DND-41 (cell line): ENCODE measurements at regions not wholly inside any gene's neighbourhood (a gene's known extent, or its start where the extent isn't known, plus 50 kb on each side); places are given as distances from the start of the nearest gene placed in this dataset.

Source experiments
- ATAC-seq: fragments of 200-7000 bp; cut with Tn5 transposase; 3 replicates; pipeline ENCODE4 v1.9.1; 2021; ENCODE audit warnings: low read depth; ENCODE audit not compliant: insufficient read depth
- DNase-seq: peaks from one replicate; pipeline ENCODE4 v3.0.0-alpha.2; 2020
- H2AFZ ChIP-seq: 2 replicates; pipeline ENCODE4 v1.6.0; 2012; ENCODE audit warnings: low read depth, low read length
- H3K27ac ChIP-seq: 2 replicates; pipeline ENCODE4 v1.5.1; 2012; ENCODE audit warnings: low read length, inconsistent platforms
- H3K27me3 ChIP-seq: fragments of 200-600 bp; sonication (generic); 2 replicates; pipeline ENCODE4 v1.6.0; 2012; ENCODE audit warnings: low read length, mild to moderate bottlenecking, inconsistent platforms; ENCODE audit not compliant: insufficient read depth, poor library complexity
- H3K36me3 ChIP-seq: 2 replicates; pipeline ENCODE4 v1.5.1; 2012; ENCODE audit warnings: low read length, inconsistent platforms; ENCODE audit not compliant: insufficient read depth
- H3K4me1 ChIP-seq: 2 replicates; pipeline ENCODE4 v1.5.1; 2012; ENCODE audit warnings: mild to moderate bottlenecking, low read length; ENCODE audit not compliant: insufficient read depth
- H3K4me2 ChIP-seq: 2 replicates; pipeline ENCODE4 v1.6.0; 2012; ENCODE audit warnings: mild to moderate bottlenecking, moderate library complexity, low read length, inconsistent platforms; ENCODE audit not compliant: insufficient read depth
- H3K4me3 ChIP-seq, 2 experiments: fragments of 200-600 bp in 1 of 2; shearing (Covaris generic) in 1 of 2; 2 replicates each; pipeline ENCODE4 v1.5.1; 2012 to 2016; ENCODE audit warnings: inconsistent platforms in 2 of 2, low read length in 2 of 2, mild to moderate bottlenecking in 2 of 2, low read depth in 1 of 2, moderate library complexity in 1 of 2
- H3K79me2 ChIP-seq: 2 replicates; pipeline ENCODE4 v1.6.0; 2012; ENCODE audit warnings: low read length, inconsistent platforms; ENCODE audit not compliant: insufficient read depth
- H3K9ac ChIP-seq: 2 replicates; pipeline ENCODE4 v1.6.0; 2012; ENCODE audit warnings: low read depth, mild to moderate bottlenecking, inconsistent platforms, low read length, moderate library complexity
- H3K9me3 ChIP-seq: 2 replicates; pipeline ENCODE4 v1.5.1; 2012; ENCODE audit warnings: low read length, moderate library complexity, mild to moderate bottlenecking, inconsistent platforms; ENCODE audit not compliant: insufficient read depth, severe bottlenecking
- H4K20me1 ChIP-seq: 2 replicates; pipeline ENCODE4 v1.6.0; 2012; ENCODE audit warnings: low read length; ENCODE audit not compliant: insufficient read depth
- EZH2 ChIP-seq: IDR thresholded peaks from 3 replicates; pipeline ENCODE4 v1.6.1; 2012; ENCODE audit warnings: borderline replicate concordance, low read depth, mild to moderate bottlenecking, moderate library complexity, low read length, inconsistent platforms; ENCODE audit not compliant: severe bottlenecking
- TF ChIP-seq, protein P1 (sequence below): IDR thresholded peaks from 2 replicates; pipeline ENCODE4 v1.5.1; 2012; ENCODE audit warnings: borderline replicate concordance, low read length, moderate library complexity, mild to moderate bottlenecking; ENCODE audit not compliant: poor library complexity, severe bottlenecking; ENCODE audit errors: extremely low read depth

DNA sequence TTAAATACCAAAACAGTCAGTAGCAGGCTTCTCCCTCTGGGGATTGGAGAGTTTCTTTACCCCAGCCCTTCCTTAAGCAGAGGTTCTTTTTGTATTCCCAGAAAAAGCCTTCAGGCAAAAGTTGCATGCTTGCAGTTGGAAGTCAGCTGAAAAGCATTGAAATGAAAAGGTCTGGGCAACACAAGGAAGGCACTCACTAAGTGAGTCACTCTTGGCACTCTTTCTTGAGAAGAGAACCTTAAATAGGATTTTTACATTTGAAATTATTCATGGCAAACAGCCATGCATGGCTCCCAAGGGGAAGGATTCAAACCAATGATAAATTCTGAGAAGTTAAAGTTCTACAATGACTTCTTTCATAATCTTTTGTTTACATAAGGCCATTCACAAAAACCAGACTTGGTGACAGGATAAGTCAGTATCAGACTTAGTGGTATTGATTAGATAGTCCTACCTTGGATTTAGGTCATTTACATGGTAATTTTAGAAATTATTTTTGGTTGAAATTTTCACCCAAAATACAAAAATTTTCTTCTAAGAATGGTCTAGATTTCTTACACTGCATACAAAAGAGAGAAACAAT is 2068.9 kb downstream of the PCDH7 start:
- Histone ChIP-seq H3K27me3 (no peaks in the 10 kb centered on the region), H3K9me3 (no peaks in the 10 kb centered on the region), H3K9ac (no peak overlapping the region), H3K4me2 (no peak overlapping the region), H3K27ac (no peak overlapping the region), H2AFZ (no peak overlapping the region), H4K20me1 (no peaks in the 10 kb centered on the region), H3K79me2 (no peaks in the 10 kb centered on the region), H3K36me3 (no peaks in the 10 kb centered on the region), H3K4me3 (no peak overlapping the region), H3K4me1 (no peaks in the 10 kb centered on the region)
- TF ChIP-seq EZH2 = no peak
- TF ChIP-seq, protein P1, sequence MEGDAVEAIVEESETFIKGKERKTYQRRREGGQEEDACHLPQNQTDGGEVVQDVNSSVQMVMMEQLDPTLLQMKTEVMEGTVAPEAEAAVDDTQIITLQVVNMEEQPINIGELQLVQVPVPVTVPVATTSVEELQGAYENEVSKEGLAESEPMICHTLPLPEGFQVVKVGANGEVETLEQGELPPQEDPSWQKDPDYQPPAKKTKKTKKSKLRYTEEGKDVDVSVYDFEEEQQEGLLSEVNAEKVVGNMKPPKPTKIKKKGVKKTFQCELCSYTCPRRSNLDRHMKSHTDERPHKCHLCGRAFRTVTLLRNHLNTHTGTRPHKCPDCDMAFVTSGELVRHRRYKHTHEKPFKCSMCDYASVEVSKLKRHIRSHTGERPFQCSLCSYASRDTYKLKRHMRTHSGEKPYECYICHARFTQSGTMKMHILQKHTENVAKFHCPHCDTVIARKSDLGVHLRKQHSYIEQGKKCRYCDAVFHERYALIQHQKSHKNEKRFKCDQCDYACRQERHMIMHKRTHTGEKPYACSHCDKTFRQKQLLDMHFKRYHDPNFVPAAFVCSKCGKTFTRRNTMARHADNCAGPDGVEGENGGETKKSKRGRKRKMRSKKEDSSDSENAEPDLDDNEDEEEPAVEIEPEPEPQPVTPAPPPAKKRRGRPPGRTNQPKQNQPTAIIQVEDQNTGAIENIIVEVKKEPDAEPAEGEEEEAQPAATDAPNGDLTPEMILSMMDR = no peak
- no peak for ATAC-seq
- DNase-seq = no peak

DNA sequence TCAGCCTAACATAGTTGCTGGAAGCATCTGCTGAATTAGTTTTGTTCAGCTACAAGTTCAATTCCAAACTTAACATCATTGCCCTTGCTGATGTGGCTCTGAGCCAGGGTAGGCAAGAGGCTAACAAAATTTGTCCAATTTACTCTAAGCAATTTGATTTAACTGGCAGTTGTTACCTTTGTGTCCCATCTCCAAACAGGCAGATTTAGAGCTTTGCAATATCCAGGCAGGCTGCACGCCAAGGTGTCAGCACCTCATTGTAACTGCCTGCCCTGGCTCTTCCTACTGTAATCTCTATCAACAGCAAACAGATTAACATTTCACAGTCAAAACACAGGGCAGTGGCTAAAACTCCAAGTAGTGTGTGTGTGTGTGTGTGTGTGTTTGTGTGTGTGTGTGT is 2070.6 kb downstream of the PCDH7 start:
- ATAC-seq (no peak), DNase-seq (no peak)
- Histone ChIP-seq H3K4me3 (no peak overlapping the region), H2AFZ (no peak overlapping the region), H3K9ac (no peak overlapping the region), H3K36me3 (no peaks in the 10 kb centered on the region), H3K27me3 (no peaks in the 10 kb centered on the region), H3K4me2 (no peak overlapping the region), H3K4me1 (no peaks in the 10 kb centered on the region), H3K9me3 (no peaks in the 10 kb centered on the region), H4K20me1 (no peaks in the 10 kb centered on the region), H3K79me2 (no peaks in the 10 kb centered on the region), H3K27ac (no peak overlapping the region)
- TF ChIP-seq, protein P1 = no peak
- TF ChIP-seq EZH2 = no peak

DNA sequence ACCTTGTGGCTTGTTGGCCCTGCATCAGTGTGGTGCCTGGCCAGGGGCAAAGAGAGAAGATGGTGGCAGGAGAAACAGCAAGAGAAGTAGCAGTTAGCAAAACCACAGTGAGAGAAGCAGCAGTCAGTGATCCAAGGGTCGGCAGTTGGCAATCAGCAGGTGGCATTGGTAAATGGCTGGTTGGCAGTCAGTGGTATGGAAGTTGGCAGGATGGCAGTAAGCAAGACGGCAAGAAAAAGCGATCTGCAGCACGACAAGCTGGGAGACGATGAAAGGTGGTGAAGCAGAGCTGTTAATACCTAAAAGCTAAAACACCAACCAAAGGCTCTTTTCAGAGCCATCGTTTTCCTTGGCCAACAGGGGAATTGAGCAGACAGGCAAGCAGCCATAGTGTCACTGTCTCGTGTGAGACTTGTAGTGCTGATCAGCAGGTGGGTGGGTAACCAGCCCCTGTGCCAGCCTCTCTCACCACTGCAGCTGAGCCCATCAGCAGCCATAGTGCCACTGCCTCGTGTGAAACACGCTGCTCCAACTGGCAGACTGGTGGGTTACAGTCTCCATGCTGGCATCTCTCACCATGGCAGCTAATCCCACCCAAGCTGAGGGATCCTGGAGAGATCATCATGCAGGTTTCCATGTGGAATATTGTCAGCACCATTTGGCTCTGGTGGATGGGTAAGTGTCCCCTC is 2078.4 kb downstream of the PCDH7 start:
- Histone ChIP-seq H3K4me3 (no peak overlapping the region), H3K79me2 (no peaks in the 10 kb centered on the region), H3K4me1 (no peaks in the 10 kb centered on the region), H4K20me1 (no peaks in the 10 kb centered on the region), H3K9ac (no peak overlapping the region), H2AFZ (no peak overlapping the region; the same call in 1 of the 2 replicates), H3K36me3 (no peaks in the 10 kb centered on the region), H3K9me3 (no peaks in the 10 kb centered on the region), H3K4me2 (no peak overlapping the region), H3K27ac (no peak overlapping the region), H3K27me3 (no peaks in the 10 kb centered on the region)
- no peak for TF ChIP-seq EZH2
- TF ChIP-seq, protein P1 = no peak
- DNase-seq = no peak
- ATAC-seq = no peak
